ENCODE measurements at regions not wholly inside any gene's neighbourhood (a gene's known extent, or its start where the extent isn't known, plus 50 kb on each side); places are given as distances from the start of the nearest gene placed in this dataset.

DNA sequence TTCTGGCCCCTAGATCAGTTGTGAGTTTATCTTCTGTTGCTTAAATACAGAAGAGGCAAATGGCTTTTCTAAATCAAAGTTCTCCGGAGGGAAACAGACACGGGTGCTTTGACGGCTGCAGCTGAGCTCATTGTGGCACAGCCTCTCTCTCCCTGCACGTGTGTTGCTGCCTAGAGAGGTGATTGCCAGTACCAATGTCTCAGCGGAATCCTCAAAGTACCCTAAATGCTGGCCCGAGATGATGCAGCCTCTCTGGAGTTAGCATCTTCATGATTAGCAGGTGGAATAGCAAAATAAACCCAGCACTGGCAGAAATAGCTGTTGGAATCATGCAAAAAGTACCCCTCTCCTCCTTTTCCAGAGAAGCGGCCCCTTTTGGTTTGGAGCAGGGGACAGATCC lies 192.2 kb downstream of the PRDM2 start:
- DNase-seq (ENCODE audit: low read depth, low spot score): no peak
- TF ChIP-seq, protein P1, sequence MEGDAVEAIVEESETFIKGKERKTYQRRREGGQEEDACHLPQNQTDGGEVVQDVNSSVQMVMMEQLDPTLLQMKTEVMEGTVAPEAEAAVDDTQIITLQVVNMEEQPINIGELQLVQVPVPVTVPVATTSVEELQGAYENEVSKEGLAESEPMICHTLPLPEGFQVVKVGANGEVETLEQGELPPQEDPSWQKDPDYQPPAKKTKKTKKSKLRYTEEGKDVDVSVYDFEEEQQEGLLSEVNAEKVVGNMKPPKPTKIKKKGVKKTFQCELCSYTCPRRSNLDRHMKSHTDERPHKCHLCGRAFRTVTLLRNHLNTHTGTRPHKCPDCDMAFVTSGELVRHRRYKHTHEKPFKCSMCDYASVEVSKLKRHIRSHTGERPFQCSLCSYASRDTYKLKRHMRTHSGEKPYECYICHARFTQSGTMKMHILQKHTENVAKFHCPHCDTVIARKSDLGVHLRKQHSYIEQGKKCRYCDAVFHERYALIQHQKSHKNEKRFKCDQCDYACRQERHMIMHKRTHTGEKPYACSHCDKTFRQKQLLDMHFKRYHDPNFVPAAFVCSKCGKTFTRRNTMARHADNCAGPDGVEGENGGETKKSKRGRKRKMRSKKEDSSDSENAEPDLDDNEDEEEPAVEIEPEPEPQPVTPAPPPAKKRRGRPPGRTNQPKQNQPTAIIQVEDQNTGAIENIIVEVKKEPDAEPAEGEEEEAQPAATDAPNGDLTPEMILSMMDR (IDR thresholded peaks at IDR 0.05; ENCODE audit: low read depth, low read length): no peak
- no peak overlapping the region for H3K4me3 ChIP-seq (ENCODE audit: low read depth, low read length)
- in situ Hi-C loops (cut with HindIII; ENCODE audit: low sequenced_read_pairs): no loop called here

DNA sequence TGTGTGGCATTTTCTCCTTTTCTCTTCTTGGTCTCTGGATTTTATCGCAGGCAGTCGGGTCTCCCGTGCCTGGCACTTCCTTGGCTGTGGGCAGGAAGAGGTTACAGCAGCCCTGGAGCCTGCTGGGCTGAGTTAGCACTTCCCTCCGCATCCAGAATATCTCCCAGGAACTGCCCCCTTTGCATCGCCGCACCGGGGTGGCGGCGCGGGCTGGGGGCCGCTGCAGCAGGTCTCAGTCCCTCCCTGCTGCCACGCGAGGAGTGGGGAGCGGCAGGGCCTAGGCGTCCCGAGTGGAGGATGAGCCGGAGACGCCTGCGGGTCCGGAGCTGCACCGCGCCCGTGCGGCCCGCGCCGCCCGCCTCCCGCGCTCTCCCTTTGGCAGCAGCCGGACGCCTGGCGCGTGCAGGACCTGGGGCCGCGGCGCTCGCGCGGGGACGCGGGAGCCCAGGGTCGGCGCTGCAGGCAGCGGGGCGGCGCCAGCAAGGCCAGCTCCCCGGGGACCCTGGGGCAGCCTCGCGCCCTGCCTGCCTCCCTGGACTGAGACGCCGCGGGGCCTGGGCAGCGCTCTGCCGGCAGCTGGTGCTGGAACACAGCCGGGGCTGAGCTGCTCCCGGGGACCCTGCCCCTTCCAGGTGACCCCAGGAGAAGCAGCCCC lies 192.8 kb downstream of the PRDM2 start:
- in situ Hi-C loops (cut with HindIII; ENCODE audit: low sequenced_read_pairs): no loop called here
- no peak for DNase-seq (ENCODE audit: low read depth, low spot score)
- TF ChIP-seq, protein P1 (IDR thresholded peaks at IDR 0.05; ENCODE audit: low read depth, low read length): no peak
- H3K4me3 ChIP-seq (ENCODE audit: low read depth, low read length): no peak overlapping the region

DNA sequence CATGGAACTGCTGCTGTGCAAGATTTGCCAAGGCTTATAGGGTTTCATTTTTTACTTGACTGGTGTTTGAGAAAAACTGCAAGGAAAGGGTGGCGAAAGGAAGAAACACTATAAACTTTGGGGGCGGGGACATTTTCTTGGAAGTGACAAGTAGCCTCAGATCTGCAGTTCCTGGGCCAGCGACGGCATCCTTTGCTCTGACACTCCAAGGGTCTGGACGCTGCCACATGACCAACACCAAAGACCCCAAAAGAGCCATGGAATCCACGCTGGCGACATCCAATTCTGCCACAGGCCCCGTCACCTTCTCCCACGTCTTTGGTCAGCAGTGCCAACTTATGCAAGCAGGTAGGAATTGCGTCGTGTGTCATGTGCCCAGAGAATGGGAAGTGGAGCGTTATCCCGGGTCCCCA lies 193.4 kb downstream of the PRDM2 start:
- in situ Hi-C loops (cut with HindIII; ENCODE audit: low sequenced_read_pairs): no loop called here
- H3K4me3 ChIP-seq (ENCODE audit: low read depth, low read length): no peak overlapping the region
- TF ChIP-seq, protein P1 (IDR thresholded peaks at IDR 0.05; ENCODE audit: low read depth, low read length): no peak

DNA sequence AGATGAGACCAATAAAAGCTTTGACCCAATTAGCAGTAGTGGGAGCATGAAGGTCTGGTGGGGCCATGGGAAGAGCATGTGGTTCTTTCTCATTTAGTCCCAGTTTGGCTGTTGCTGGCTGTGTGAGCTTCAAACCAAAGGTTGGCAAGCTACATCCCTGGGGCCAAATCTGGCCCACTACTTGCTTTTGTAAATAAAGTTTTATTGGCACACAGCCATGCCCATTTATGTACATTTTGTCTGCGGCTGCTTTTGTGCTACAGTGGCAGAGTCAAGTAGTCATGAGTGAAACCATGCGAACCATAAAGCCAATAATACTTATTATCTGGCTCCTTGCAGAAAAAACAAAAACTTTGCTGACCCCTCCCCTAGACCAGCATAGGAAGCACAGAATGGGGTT lies 196.9 kb downstream of the PRDM2 start:
- TF ChIP-seq, protein P1 (IDR thresholded peaks at IDR 0.05; ENCODE audit: low read depth, low read length): no peak
- H3K4me3 ChIP-seq (ENCODE audit: low read depth, low read length): no peak overlapping the region
- in situ Hi-C loops (cut with HindIII; ENCODE audit: low sequenced_read_pairs): no loop called here
- no peak for DNase-seq (ENCODE audit: low read depth, low spot score)

More for the DNA sequence above, 193.4 kb downstream of the PRDM2 start:
- no peak for DNase-seq (ENCODE audit: low read depth, low spot score)

DNA sequence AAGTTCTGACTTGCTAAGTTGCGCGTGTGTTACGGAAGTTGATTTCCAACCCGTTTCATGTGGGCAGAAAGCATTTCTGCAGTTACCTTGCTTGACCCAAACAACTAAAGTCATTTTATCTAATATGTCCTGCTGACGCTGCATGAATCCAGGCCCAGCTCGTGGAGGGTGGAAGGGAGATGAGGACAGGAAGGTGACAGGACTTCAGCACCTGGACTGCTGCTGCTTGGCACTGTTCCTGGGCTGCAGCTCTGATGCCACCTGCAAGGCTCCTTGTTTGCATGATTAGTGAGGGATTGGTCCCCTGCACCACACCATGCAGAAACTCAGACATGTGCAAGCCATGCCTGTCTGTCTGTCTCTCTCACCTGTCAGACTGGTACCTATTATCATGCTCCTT lies 198.4 kb downstream of the PRDM2 start:
- no peak overlapping the region for H3K4me3 ChIP-seq (ENCODE audit: low read depth, low read length)
- TF ChIP-seq, protein P1 (IDR thresholded peaks at IDR 0.05; ENCODE audit: low read depth, low read length): no peak
- in situ Hi-C loops (cut with HindIII; ENCODE audit: low sequenced_read_pairs): no loop called here
- DNase-seq (ENCODE audit: low read depth, low spot score): no peak

DNA sequence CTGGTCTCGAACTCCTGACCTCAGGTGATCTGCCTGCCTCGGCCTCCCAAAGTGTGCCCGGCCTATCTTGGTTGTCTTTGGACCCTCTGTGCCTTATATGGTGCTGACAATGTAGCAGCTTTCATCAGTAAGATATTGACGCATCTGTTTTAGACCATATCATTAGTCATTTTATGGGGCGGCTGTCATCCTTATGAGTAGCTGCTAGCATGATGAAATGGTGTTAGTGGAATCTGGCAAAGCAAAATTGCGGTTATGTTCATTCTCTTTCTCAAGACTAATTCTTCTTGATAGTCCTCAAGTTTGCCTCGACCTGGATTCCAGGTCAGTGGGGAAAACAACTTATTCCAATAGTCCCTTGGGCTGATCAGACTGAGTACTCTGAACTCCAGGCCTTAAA lies 199.9 kb downstream of the PRDM2 start:
- no peak overlapping the region for H3K4me3 ChIP-seq (ENCODE audit: low read depth, low read length)
- no peak for DNase-seq (ENCODE audit: low read depth, low spot score)
- in situ Hi-C loops (cut with HindIII; ENCODE audit: low sequenced_read_pairs): no loop called here
- TF ChIP-seq, protein P1 (IDR thresholded peaks at IDR 0.05; ENCODE audit: low read depth, low read length): no peak

Measured in astrocyte of the spinal cord (primary cell).